ENCODE measurements at regions not wholly inside any gene's neighbourhood (a gene's known extent, or its start where the extent isn't known, plus 50 kb on each side); places are given as distances from the start of the nearest gene placed in this dataset.

- no peak for TF ChIP-seq POLR2A (IDR thresholded peaks at IDR 0.05)
- Histone ChIP-seq H3K27ac (no peak overlapping the region), H3K36me3 (no peaks in the 10 kb centered on the region), H3K4me1 (no peaks in the 10 kb centered on the region), H3K9me3 (no peaks in the 10 kb centered on the region), H3K27me3 (no peaks in the 10 kb centered on the region), H3K4me3 (no peak overlapping the region)
- no peak for DNase-seq
- ATAC-seq: no peak
- intact Hi-C loops (cut with DNase I): no loop called here
These were observed 222.8 kb downstream of the SNCA start for GRCh38 chr4:89614155-89614554.

GRCh38 chr4:89610236-89610635, 226.7 kb downstream of the SNCA start:
- H3K4me1 ChIP-seq: no peaks in the 10 kb centered on the region
- H3K9me3 ChIP-seq: no peaks in the 10 kb centered on the region
- H3K27ac ChIP-seq: no peak overlapping the region
- ATAC-seq: no peak
- no peak for DNase-seq
- 89 to 95% (median 92%) methylated on average over 3 to 4 of the region's 4 CpGs for WGBS, 4 donors
- H3K36me3 ChIP-seq: no peaks in the 10 kb centered on the region
- H3K4me3 ChIP-seq: no peak overlapping the region
- intact Hi-C loops (cut with DNase I): no loop called here
- TF ChIP-seq CTCF (IDR thresholded peaks at IDR 0.05) (no peak), POLR2A (IDR thresholded peaks at IDR 0.05) (no peak)
- H3K27me3 ChIP-seq: no peaks in the 10 kb centered on the region

- intact Hi-C loops (cut with DNase I): no loop called here
- Histone ChIP-seq H3K4me1 (no peaks in the 10 kb centered on the region), H3K9me3 (no peaks in the 10 kb centered on the region), H3K27ac (no peak overlapping the region), H3K4me3 (no peak overlapping the region), H3K27me3 (no peaks in the 10 kb centered on the region), H3K36me3 (no peaks in the 10 kb centered on the region)
- DNase-seq: no peak
- ATAC-seq: no peak
- WGBS, 4 donors: 52 to 72% (median 67%) methylated on average over 4 to 5 of the region's 5 CpGs
- TF ChIP-seq POLR2A (IDR thresholded peaks at IDR 0.05): no peak
- TF ChIP-seq CTCF (IDR thresholded peaks at IDR 0.05): no peak
These were observed 227.2 kb downstream of the SNCA start for GRCh38 chr4:89609756-89610155.

- Histone ChIP-seq H3K4me3 (no peak overlapping the region), H3K36me3 (no peaks in the 10 kb centered on the region), H3K4me1 (no peaks in the 10 kb centered on the region), H3K9me3 (no peaks in the 10 kb centered on the region), H3K27me3 (no peaks in the 10 kb centered on the region), H3K27ac (no peak overlapping the region)
- DNase-seq (no peak), ATAC-seq (no peak)
- TF ChIP-seq POLR2A (IDR thresholded peaks at IDR 0.05) (no peak), CTCF (IDR thresholded peaks at IDR 0.05) (no peak)
- 95 to 97% (median 96%) methylated on average over 6 of the region's 6 CpGs for WGBS, 4 donors
- intact Hi-C loops (cut with DNase I): no loop called here
These were observed 232.0 kb downstream of the SNCA start for GRCh38 chr4:89604951-89605350.

- Histone ChIP-seq H3K27me3 (no peaks in the 10 kb centered on the region), H3K36me3 (no peaks in the 10 kb centered on the region), H3K27ac (no peak overlapping the region), H3K4me3 (no peak overlapping the region), H3K4me1 (no peaks in the 10 kb centered on the region), H3K9me3 (no peaks in the 10 kb centered on the region)
- ATAC-seq (no peak), DNase-seq (no peak)
- TF ChIP-seq CTCF (IDR thresholded peaks at IDR 0.05): no peak
- no peak for TF ChIP-seq POLR2A (IDR thresholded peaks at IDR 0.05)
- intact Hi-C loops (cut with DNase I): loop anchor here in 1 of 10 donors (10.0 kb wide), 1 partner anchor 306 kb away; no protein-coding TSS in a partner anchor
These were observed 237.9 kb downstream of the SNCA start for GRCh38 chr4:89599026-89599425.

All from heart left ventricle (tissue), 16 donors.